ENCODE measurements at regions not wholly inside any gene's neighbourhood (a gene's known extent, or its start where the extent isn't known, plus 50 kb on each side); places are given as distances from the start of the nearest gene placed in this dataset.

DNA sequence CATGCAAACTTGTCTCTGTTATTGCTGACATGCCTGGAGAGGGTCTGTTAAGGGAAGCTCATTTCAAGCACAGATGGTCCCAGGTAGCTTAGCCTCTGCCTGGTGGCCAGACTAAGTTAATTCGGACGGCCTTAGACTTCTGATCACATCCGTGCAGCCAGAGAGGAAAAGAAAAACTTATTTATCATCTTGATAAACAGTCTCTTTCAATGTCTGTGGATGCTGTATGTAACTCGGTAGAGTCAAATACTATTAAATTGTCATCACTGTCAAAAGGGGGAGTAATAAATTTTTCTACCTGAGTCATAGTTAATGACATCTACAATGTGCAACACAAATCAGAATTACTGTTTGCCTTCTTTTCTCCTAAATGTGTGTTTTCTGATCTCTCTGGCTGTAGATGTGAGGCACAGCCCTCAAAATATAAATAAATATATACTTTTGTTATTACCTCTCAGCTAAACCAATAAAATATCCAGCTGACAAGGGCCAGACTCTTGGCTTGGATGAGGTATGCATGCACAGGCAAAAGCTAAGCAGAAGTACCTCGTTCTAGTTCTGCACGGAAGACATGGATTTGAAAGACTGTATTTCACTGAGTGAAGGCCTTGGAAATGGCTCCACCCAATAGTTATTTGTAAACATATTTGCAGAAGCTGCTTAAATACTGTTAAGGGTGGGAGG, 530.0 kb downstream of the TAFA4 start:
- Histone ChIP-seq H3K4me3 (no peak overlapping the region), H3K4me1 (ENCODE audit: low read depth) (no peaks in the 10 kb centered on the region), H3K36me3 (ENCODE audit: low read depth) (no peaks in the 10 kb centered on the region), H3K9me3 (no peaks in the 10 kb centered on the region)
- TF ChIP-seq, protein P1, sequence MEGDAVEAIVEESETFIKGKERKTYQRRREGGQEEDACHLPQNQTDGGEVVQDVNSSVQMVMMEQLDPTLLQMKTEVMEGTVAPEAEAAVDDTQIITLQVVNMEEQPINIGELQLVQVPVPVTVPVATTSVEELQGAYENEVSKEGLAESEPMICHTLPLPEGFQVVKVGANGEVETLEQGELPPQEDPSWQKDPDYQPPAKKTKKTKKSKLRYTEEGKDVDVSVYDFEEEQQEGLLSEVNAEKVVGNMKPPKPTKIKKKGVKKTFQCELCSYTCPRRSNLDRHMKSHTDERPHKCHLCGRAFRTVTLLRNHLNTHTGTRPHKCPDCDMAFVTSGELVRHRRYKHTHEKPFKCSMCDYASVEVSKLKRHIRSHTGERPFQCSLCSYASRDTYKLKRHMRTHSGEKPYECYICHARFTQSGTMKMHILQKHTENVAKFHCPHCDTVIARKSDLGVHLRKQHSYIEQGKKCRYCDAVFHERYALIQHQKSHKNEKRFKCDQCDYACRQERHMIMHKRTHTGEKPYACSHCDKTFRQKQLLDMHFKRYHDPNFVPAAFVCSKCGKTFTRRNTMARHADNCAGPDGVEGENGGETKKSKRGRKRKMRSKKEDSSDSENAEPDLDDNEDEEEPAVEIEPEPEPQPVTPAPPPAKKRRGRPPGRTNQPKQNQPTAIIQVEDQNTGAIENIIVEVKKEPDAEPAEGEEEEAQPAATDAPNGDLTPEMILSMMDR (IDR thresholded peaks at IDR 0.05) = no peak
- intact Hi-C loops (cut with DNase I, micrococcal nuclease) = no loop called here
- ATAC-seq = no peak
- DNase-seq = no peak

DNA sequence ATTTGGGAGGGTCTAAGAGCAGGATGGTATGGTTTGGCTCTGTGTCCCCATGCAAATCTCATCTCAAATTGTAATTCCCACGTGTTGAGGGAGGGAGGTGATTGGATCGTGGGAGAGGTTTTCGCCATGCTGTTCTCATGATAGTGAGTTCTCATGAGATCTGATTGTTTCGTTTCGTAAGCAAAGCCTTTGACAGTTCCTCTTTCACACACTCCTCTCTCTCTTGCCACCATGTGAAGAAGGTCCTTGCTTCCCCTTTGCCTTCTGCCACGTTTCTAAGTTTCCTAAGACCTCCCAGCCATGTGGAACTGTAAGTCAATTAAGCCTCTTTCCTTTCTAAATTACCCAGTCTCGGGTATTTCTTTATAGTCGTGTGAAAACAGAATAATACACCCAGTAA, 553.7 kb downstream of the TAFA4 start:
- H3K36me3 ChIP-seq (ENCODE audit: low read depth) = no peaks in the 10 kb centered on the region
- intact Hi-C loops (cut with DNase I, micrococcal nuclease) = no loop called here
- TF ChIP-seq, protein P1 (IDR thresholded peaks at IDR 0.05) = no peak
- H3K4me1 ChIP-seq (ENCODE audit: low read depth) = no peaks in the 10 kb centered on the region
- no peak overlapping the region for H3K4me3 ChIP-seq
- no peaks in the 10 kb centered on the region for H3K9me3 ChIP-seq
- no peak for DNase-seq
- no peak for ATAC-seq

DNA sequence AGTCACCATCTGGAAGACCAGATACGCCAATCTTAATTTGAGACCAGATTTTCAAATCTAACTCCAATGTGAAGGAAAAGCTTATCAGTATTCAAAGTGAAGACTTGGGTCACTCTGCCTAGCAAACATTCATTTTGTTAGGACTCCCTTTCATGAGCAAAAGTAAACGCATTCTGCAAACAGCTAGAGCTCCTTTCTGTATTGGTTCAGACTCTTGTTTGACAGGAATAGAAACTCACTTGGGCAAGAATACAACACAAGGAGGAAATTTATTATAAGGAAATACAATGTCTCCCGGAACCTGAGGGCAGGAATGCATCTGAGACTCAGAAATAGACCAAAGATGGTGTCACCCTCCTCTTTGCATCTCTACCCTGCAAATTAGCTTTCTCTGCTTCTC, 558.6 kb downstream of the TAFA4 start:
- H3K4me1 ChIP-seq (ENCODE audit: low read depth) = no peaks in the 10 kb centered on the region

DNA sequence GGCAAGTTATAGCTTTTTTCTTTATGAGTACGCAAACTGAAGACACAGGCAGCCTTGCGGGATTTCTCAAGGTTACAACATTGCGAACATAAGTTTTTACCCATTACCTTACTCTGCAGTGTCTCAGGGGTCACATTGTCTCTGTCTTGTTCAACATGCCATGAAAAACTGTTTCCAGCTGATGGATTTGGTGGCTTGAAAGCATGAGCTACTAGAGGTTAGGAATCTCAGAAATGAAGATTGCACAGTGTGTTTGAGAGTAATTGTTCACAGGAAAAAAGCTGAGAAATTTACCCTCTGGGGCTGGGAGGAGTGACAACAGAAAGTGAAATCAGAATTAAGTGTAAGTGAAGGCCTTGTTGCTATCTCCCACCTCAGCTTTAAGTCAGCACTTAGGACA, 568.6 kb downstream of the TAFA4 start:
- ATAC-seq (no peak), DNase-seq (no peak)
- Histone ChIP-seq H3K36me3 (ENCODE audit: low read depth) (no peaks in the 10 kb centered on the region), H3K9me3 (no peaks in the 10 kb centered on the region), H3K4me3 (no peak overlapping the region), H3K4me1 (ENCODE audit: low read depth) (no peaks in the 10 kb centered on the region)
- TF ChIP-seq, protein P1 (IDR thresholded peaks at IDR 0.05) = no peak
- intact Hi-C loops (cut with DNase I, micrococcal nuclease) = no loop called here

More for the DNA sequence above, 558.6 kb downstream of the TAFA4 start:
- Histone ChIP-seq H3K4me3 (no peak overlapping the region), H3K36me3 (ENCODE audit: low read depth) (no peaks in the 10 kb centered on the region), H3K9me3 (no peaks in the 10 kb centered on the region)
- TF ChIP-seq, protein P1 (IDR thresholded peaks at IDR 0.05) = no peak
- DNase-seq = no peak
- intact Hi-C loops (cut with DNase I, micrococcal nuclease) = no loop called here
- no peak for ATAC-seq

DNA sequence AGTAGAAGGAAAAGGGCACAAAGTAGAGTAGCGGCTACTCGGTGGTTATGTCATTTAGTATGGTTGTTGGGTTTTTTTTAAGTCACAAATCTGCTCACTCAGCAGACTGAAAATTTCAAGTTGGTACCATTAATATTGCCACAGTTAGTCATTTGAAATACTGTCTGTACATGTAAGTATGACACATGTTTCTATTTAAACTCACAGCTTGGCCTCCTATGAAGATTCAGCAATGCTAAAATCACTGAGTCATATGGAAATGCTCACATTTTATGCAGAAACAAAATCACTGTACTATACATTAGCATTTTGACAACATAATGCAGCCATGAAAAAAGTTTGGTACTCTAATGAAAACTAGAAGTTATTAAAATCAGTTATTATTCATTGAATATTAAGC, 571.9 kb downstream of the TAFA4 start:
- ATAC-seq (no peak), DNase-seq (no peak)
- no peaks in the 10 kb centered on the region for H3K4me1 ChIP-seq (ENCODE audit: low read depth)
- no peaks in the 10 kb centered on the region for H3K36me3 ChIP-seq (ENCODE audit: low read depth)
- TF ChIP-seq, protein P1 (IDR thresholded peaks at IDR 0.05) = no peak
- intact Hi-C loops (cut with DNase I, micrococcal nuclease) = no loop called here
- no peak overlapping the region for H3K4me3 ChIP-seq
- H3K9me3 ChIP-seq = no peaks in the 10 kb centered on the region

- Histone ChIP-seq H3K36me3 (ENCODE audit: low read depth) (no peaks in the 10 kb centered on the region), H3K4me1 (ENCODE audit: low read depth) (no peaks in the 10 kb centered on the region), H3K9me3 (no peaks in the 10 kb centered on the region), H3K4me3 (no peak overlapping the region)
- no peak for ATAC-seq
- intact Hi-C loops (cut with DNase I, micrococcal nuclease) = no loop called here
- TF ChIP-seq, protein P1 (IDR thresholded peaks at IDR 0.05) = no peak
- no peak for DNase-seq
Measured at GRCh38 chr3:68345781-68346180, 586.6 kb downstream of the TAFA4 start.

Data from mucosa of descending colon (tissue), 3 donors.